ENCODE measurements at regions not wholly inside any gene's neighbourhood (a gene's known extent, or its start where the extent isn't known, plus 50 kb on each side); places are given as distances from the start of the nearest gene placed in this dataset.
"Not testable (repeated sequence)": the region's sequence is repeated elsewhere in the genome, so short reads cannot be mapped to it uniquely, and the experiment has no call there.

DNA sequence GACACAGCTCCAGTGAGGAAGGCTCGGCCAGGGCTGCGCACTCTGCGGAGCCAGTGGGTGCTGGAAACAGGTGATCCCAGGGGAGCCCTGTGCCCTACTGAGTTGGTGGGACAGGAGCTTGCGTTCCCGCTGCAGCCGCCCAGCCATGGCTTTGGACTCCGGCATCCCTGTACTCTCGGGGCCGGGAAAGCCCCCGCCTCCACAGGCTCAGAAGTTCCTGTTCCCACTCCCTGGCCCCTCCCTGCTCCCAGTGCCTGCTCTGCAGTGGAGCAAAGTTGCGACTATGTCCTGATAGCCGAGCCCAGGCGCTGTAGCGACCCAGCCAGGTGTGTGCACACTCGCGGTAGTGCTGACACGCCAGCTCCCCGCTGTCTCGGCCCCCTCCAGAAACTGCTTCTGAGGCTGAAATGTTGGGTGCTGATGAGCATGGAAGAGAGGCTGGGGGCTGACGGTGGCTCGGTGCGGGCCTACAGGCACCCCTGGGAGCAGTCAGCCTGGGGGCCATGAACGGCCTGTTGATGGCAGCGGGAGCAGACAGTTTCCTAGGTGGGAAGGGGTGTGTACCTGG is 344.6 kb upstream of the MGAT4C start:
- H3K4me1 ChIP-seq (ENCODE audit: control insufficient read depth in 1 of 2, insufficient read depth in 1 of 2, low read depth in 1 of 2, low read length in 1 of 2), result no peaks in the 10 kb centered on the region
- H3K9me3 ChIP-seq, result no peaks in the 10 kb centered on the region
- no peaks in the 10 kb centered on the region for H3K27me3 ChIP-seq
- TF ChIP-seq, protein P1, sequence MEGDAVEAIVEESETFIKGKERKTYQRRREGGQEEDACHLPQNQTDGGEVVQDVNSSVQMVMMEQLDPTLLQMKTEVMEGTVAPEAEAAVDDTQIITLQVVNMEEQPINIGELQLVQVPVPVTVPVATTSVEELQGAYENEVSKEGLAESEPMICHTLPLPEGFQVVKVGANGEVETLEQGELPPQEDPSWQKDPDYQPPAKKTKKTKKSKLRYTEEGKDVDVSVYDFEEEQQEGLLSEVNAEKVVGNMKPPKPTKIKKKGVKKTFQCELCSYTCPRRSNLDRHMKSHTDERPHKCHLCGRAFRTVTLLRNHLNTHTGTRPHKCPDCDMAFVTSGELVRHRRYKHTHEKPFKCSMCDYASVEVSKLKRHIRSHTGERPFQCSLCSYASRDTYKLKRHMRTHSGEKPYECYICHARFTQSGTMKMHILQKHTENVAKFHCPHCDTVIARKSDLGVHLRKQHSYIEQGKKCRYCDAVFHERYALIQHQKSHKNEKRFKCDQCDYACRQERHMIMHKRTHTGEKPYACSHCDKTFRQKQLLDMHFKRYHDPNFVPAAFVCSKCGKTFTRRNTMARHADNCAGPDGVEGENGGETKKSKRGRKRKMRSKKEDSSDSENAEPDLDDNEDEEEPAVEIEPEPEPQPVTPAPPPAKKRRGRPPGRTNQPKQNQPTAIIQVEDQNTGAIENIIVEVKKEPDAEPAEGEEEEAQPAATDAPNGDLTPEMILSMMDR (IDR thresholded peaks at IDR 0.05), result no peak
- H3K36me3 ChIP-seq, result no peaks in the 10 kb centered on the region
- no peak overlapping the region for H3K4me3 ChIP-seq (ENCODE audit: low read depth in 1 of 2, low read length in 1 of 2)
- H3K27ac ChIP-seq, result no peak overlapping the region

DNA sequence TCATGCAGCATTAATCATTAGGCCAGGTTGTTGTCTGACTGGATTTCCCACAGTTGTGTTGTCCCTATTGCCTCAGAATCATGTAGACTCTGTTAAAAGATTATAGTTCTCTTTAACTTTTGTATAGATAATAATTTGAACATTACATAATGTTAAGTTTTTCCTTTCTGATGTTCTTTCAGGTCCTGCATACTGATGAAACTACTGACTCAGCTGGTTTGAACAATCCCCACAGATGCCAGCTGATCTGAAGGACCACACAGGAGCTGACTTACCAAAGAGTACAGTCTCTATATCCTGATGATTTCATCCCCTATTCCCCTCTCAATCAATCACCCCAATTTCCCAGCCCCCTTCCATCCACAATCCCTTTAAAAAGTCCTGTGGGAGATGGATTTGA is 341.2 kb upstream of the MGAT4C start:
- H3K4me1 ChIP-seq (ENCODE audit: control insufficient read depth in 1 of 2, insufficient read depth in 1 of 2, low read depth in 1 of 2, low read length in 1 of 2), result no peaks in the 10 kb centered on the region
- H3K27me3 ChIP-seq, result no peaks in the 10 kb centered on the region
- H3K4me3 ChIP-seq (ENCODE audit: low read depth in 1 of 2, low read length in 1 of 2), result no peak overlapping the region
- TF ChIP-seq, protein P1 (IDR thresholded peaks at IDR 0.05), result no peak
- H3K36me3 ChIP-seq, result no peaks in the 10 kb centered on the region
- no peak overlapping the region for H3K27ac ChIP-seq
- H3K9me3 ChIP-seq, result no peaks in the 10 kb centered on the region

DNA sequence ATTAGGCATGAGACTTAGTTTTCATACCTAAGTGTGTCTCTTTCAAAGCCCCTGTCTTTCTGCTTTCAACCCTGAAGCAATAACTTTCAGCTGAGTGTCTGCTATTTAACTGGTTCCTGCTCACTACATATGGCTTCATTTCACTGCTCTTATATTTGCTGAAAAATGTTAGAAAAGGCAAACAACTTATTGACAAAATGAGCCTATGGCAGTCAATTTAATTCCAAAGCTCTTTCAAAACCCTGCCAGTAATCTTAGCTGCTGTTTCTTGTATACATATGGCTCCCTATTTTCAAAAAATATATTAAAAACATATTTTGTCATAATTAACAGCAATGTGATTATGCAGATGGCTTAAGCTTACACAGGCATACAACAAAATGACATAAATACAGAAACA is 334.1 kb upstream of the MGAT4C start:
- Histone ChIP-seq H3K4me1 (ENCODE audit: control insufficient read depth in 1 of 2, insufficient read depth in 1 of 2, low read depth in 1 of 2, low read length in 1 of 2) (no peaks in the 10 kb centered on the region), H3K9me3 (no peaks in the 10 kb centered on the region), H3K27ac (no peak overlapping the region), H3K4me3 (ENCODE audit: low read depth in 1 of 2, low read length in 1 of 2) (no peak overlapping the region), H3K27me3 (no peaks in the 10 kb centered on the region), H3K36me3 (no peaks in the 10 kb centered on the region)
- TF ChIP-seq, protein P1 (IDR thresholded peaks at IDR 0.05), result no peak

DNA sequence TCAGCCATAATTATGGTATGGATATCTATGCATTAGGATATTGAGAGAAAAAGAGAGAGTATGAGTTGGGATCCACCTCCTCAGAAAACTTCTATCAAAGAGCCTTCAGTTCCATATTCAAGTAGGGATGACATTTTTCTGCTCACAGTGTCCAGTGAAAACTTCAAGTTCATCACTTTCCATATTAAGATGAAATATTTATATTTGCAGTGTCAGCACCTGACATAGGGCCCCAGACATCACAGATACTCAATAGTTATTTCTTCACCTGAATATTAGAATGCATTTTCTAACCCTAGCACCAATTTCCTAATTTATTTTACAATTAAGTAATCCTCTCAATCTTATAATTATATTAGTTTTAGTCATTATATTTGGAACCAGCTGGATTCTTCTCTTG is 318.0 kb upstream of the MGAT4C start:
- Histone ChIP-seq H3K9me3 (no peaks in the 10 kb centered on the region), H3K4me3 (ENCODE audit: low read depth in 1 of 2, low read length in 1 of 2) (no peak overlapping the region), H3K27ac (no peak overlapping the region), H3K4me1 (ENCODE audit: control insufficient read depth in 1 of 2, insufficient read depth in 1 of 2, low read depth in 1 of 2, low read length in 1 of 2) (no peaks in the 10 kb centered on the region), H3K27me3 (no peaks in the 10 kb centered on the region), H3K36me3 (no peaks in the 10 kb centered on the region)
- TF ChIP-seq, protein P1 (IDR thresholded peaks at IDR 0.05), result no peak

DNA sequence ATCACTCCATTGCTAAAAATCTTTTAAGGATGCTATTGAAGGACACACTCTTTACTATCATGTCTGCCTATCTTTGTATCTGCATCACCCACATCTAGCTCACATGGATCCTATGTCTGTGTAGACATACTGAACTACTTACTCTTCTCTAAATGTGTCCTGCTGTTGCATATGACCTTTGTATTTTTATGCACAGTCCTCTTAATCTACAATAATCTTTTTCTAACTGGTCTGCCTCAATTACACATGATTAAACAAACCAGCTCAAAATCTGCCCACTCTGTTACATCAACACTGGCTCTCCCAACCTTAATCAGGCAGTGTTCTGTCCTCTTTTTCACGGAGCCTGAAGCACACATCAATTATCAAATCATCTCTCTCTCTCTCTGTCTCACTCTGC is 316.3 kb upstream of the MGAT4C start:
- Histone ChIP-seq H3K27ac (no peak overlapping the region), H3K4me1 (ENCODE audit: control insufficient read depth in 1 of 2, insufficient read depth in 1 of 2, low read depth in 1 of 2, low read length in 1 of 2) (no peaks in the 10 kb centered on the region)
- TF ChIP-seq, protein P1 (IDR thresholded peaks at IDR 0.05), result no peak

DNA sequence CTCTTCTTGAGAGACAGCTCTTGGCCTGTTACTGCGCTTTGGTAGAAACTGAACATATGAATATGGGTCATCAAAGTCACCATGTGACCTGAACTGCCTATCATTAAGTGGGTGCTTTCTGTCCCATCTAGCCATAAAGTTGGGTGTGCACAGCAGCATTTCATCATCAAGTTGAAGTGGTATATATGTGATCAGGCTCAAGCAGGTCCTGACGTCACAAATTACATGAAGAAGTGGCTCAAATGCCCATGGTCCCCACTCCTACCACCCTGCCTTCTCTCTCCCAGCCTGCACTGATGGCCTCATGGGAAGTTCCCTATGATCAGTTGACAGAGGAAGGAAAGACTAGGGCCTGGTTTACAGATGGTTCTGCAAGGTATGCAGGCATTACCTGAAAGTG is 308.8 kb upstream of the MGAT4C start:
- TF ChIP-seq, protein P1 (IDR thresholded peaks at IDR 0.05), result no peak
- H3K4me1 ChIP-seq (ENCODE audit: control insufficient read depth in 1 of 2, insufficient read depth in 1 of 2, low read depth in 1 of 2, low read length in 1 of 2), result no peaks in the 10 kb centered on the region
- H3K27ac ChIP-seq, result no peak overlapping the region
- H3K4me3 ChIP-seq (ENCODE audit: low read depth in 1 of 2, low read length in 1 of 2), result no peak overlapping the region
- no peaks in the 10 kb centered on the region for H3K27me3 ChIP-seq
- H3K9me3 ChIP-seq, result no peaks in the 10 kb centered on the region
- H3K36me3 ChIP-seq, result no peaks in the 10 kb centered on the region

More for the DNA sequence above, 316.3 kb upstream of the MGAT4C start:
- Histone ChIP-seq H3K4me3 (ENCODE audit: low read depth in 1 of 2, low read length in 1 of 2) (no peak overlapping the region), H3K9me3 (no peaks in the 10 kb centered on the region), H3K36me3 (no peaks in the 10 kb centered on the region), H3K27me3 (no peaks in the 10 kb centered on the region)

DNA sequence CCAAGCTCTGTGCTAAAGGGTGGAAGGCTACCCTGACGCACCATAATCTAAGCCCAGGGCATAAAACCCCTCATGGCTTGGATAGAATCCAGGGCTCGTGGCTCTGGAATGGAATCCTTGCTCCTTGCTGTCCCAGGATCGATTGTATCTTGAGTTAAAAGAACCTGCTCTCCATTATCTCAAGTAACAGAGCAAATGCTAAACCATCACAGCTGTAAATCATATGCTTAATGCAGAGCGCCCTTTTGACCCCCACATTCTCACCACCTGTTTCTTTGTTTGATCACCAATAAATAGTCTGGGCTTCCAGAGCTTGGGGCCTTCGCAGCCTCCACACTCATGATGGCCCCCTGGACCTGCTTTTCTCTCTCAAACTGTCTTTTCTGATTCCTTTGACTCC is 299.3 kb upstream of the MGAT4C start:
- not testable (repeated sequence) for H3K36me3 ChIP-seq; H3K4me3 ChIP-seq (ENCODE audit: low read depth in 1 of 2, low read length in 1 of 2); H3K27ac ChIP-seq; H3K27me3 ChIP-seq; H3K4me1 ChIP-seq (ENCODE audit: control insufficient read depth in 1 of 2, insufficient read depth in 1 of 2, low read depth in 1 of 2, low read length in 1 of 2); H3K9me3 ChIP-seq
